ENCODE measurements at regions not wholly inside any gene's neighbourhood (a gene's known extent, or its start where the extent isn't known, plus 50 kb on each side); places are given as distances from the start of the nearest gene placed in this dataset.

DNA sequence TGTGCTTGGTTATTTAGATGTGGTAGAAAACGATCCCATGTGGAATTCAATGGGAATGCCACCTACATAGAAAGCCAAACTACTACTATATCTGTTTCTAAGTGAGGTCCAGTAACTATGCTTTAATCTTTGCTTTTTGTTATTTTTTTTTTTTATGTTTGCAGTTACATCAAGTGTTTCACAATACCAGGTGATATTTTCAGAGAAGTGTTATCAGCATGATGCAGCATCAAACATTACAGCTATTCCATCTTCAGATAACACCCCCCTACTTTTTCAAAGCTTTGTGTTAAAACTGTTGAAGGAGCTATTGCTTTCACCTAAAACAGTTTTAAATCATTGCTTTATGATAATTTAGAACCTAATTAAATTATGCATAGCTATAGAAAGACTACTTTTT, 163.8 kb upstream of the SLC16A7 start:
- H3K4me3 Mint-ChIP-seq (ENCODE audit: unreplicated experiment) = no peak overlapping the region
- H3K9me3 Mint-ChIP-seq (ENCODE audit: unreplicated experiment) = peaks cover 8% of the 10 kb centered on the region
- H3K36me3 Mint-ChIP-seq (ENCODE audit: insufficient read depth, unreplicated experiment) = no peaks in the 10 kb centered on the region
- H3K4me1 Mint-ChIP-seq (ENCODE audit: low read depth, unreplicated experiment) = no peaks in the 10 kb centered on the region
- H3K27ac Mint-ChIP-seq (ENCODE audit: unreplicated experiment) = no peak overlapping the region
- Histone ChIP-seq H3K4me3 (ENCODE audit: low read depth, low read length) (no peak overlapping the region), H3K36me3 (ENCODE audit: control insufficient read depth, insufficient read depth, low read length) (no peaks in the 10 kb centered on the region), H3K27me3 (replicated peaks; ENCODE audit: control insufficient read depth, insufficient read depth, low read length) (no peaks in the 10 kb centered on the region), H3K9me3 (no peaks in the 10 kb centered on the region), H3K4me1 (0 out of 2 replicates have a peak, but pooled peaks cover 11% of the 10 kb centered on the region)
- TF ChIP-seq, protein P1, sequence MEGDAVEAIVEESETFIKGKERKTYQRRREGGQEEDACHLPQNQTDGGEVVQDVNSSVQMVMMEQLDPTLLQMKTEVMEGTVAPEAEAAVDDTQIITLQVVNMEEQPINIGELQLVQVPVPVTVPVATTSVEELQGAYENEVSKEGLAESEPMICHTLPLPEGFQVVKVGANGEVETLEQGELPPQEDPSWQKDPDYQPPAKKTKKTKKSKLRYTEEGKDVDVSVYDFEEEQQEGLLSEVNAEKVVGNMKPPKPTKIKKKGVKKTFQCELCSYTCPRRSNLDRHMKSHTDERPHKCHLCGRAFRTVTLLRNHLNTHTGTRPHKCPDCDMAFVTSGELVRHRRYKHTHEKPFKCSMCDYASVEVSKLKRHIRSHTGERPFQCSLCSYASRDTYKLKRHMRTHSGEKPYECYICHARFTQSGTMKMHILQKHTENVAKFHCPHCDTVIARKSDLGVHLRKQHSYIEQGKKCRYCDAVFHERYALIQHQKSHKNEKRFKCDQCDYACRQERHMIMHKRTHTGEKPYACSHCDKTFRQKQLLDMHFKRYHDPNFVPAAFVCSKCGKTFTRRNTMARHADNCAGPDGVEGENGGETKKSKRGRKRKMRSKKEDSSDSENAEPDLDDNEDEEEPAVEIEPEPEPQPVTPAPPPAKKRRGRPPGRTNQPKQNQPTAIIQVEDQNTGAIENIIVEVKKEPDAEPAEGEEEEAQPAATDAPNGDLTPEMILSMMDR (IDR thresholded peaks at IDR 0.05; ENCODE audit: insufficient read depth in 1 of 2, low read depth in 1 of 2, low read length in 1 of 2, severe bottlenecking in 1 of 2, unreplicated experiment in 1 of 2) = no peak
- ChIA-PET CTCF (no interaction called here), POLR2A (no interaction called here)
- H3K27me3 Mint-ChIP-seq (ENCODE audit: insufficient read depth, unreplicated experiment) = no peaks in the 10 kb centered on the region
- intact Hi-C loops (cut with micrococcal nuclease; ENCODE audit: unreplicated experiment) = loop anchor here (1.0 to 5.0 kb wide), 2 partner anchors 14 to 165 kb away; partner anchors contain the start of gene SLC16A7
- no peak for DNase-seq
- BruUV-seq (replicated peaks) = no TSS peak

DNA sequence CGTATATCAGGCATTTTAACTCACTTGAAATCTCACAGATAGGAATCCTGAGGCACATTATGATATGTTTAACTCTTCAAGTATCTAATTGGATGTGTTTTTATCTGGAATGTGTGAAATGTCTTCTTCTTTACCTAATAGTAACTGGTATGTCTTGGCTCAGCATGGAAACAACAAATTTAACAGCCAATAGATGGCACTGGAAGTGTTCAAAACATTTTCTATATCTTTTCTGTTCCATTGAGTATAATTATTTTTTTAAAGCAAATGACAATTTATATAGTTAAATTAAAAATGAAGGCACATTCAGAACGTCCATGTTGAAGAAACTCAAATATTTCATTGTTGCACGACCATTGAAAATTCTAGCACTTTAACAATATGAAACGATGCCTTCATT, 164.6 kb upstream of the SLC16A7 start:
- H3K36me3 Mint-ChIP-seq (ENCODE audit: insufficient read depth, unreplicated experiment) = no peaks in the 10 kb centered on the region
- Histone ChIP-seq H3K9me3 (no peaks in the 10 kb centered on the region), H3K4me1 (0 out of 2 replicates have a peak, but pooled peaks cover 11% of the 10 kb centered on the region), H3K4me3 (ENCODE audit: low read depth, low read length) (no peak overlapping the region), H3K27me3 (replicated peaks; ENCODE audit: control insufficient read depth, insufficient read depth, low read length) (no peaks in the 10 kb centered on the region), H3K36me3 (ENCODE audit: control insufficient read depth, insufficient read depth, low read length) (no peaks in the 10 kb centered on the region)
- BruUV-seq (replicated peaks) = no TSS peak
- no peak overlapping the region for H3K4me3 Mint-ChIP-seq (ENCODE audit: unreplicated experiment)
- TF ChIP-seq, protein P1 (IDR thresholded peaks at IDR 0.05; ENCODE audit: insufficient read depth in 1 of 2, low read depth in 1 of 2, low read length in 1 of 2, severe bottlenecking in 1 of 2, unreplicated experiment in 1 of 2) = no peak
- no peaks in the 10 kb centered on the region for H3K27me3 Mint-ChIP-seq (ENCODE audit: insufficient read depth, unreplicated experiment)
- DNase-seq = no peak
- intact Hi-C loops (cut with micrococcal nuclease; ENCODE audit: unreplicated experiment) = loop anchor here (1.0 to 5.0 kb wide), 3 partner anchors 166 to 377 kb away; partner anchors contain the start of gene SLC16A7
- H3K27ac Mint-ChIP-seq (ENCODE audit: unreplicated experiment) = no peak overlapping the region
- peaks cover under 1% of the 10 kb centered on the region for H3K9me3 Mint-ChIP-seq (ENCODE audit: unreplicated experiment)
- H3K4me1 Mint-ChIP-seq (ENCODE audit: low read depth, unreplicated experiment) = no peaks in the 10 kb centered on the region
- POLR2A ChIA-PET = no interaction called here
- CTCF ChIA-PET = no interaction called here

DNA sequence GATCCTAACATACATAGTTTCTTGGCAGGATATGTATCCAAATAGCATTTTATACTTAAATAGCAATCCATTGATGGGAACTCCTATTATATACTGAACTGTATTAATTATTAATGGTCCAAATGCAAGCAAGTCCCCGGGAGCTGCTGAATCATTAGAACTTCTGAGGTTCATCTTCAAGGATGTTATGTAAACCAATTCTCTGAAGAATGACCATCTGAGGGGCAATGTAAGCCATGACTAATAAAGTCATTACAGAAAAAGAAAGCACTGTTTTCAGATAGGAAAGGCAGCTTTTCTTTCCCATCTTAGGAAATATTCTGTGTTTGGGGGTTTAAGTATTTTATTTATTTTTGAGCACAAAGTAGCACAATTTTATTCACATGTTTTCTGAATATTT, 166.1 kb upstream of the SLC16A7 start:
- Histone ChIP-seq H3K36me3 (ENCODE audit: control insufficient read depth, insufficient read depth, low read length) (no peaks in the 10 kb centered on the region), H3K9me3 (no peaks in the 10 kb centered on the region), H3K4me1 (0 out of 2 replicates have a peak, but pooled peaks cover 11% of the 10 kb centered on the region), H3K4me3 (ENCODE audit: low read depth, low read length) (no peak overlapping the region), H3K27me3 (replicated peaks; ENCODE audit: control insufficient read depth, insufficient read depth, low read length) (no peaks in the 10 kb centered on the region)
- H3K4me1 Mint-ChIP-seq (ENCODE audit: low read depth, unreplicated experiment) = no peaks in the 10 kb centered on the region
- H3K36me3 Mint-ChIP-seq (ENCODE audit: insufficient read depth, unreplicated experiment) = no peaks in the 10 kb centered on the region
- no peaks in the 10 kb centered on the region for H3K27me3 Mint-ChIP-seq (ENCODE audit: insufficient read depth, unreplicated experiment)
- CTCF ChIA-PET = interaction anchor here (0.5 kb wide), 1 partner anchor 51 kb away, joined by 3 read pairs; no protein-coding TSS in a partner anchor
- H3K4me3 Mint-ChIP-seq (ENCODE audit: unreplicated experiment) = no peak overlapping the region
- DNase-seq = no peak
- no peak overlapping the region for H3K27ac Mint-ChIP-seq (ENCODE audit: unreplicated experiment)
- H3K9me3 Mint-ChIP-seq (ENCODE audit: unreplicated experiment) = no peaks in the 10 kb centered on the region
- intact Hi-C loops (cut with micrococcal nuclease; ENCODE audit: unreplicated experiment) = loop anchor here (5.0 kb wide), 1 partner anchor 168 kb away; the partner anchor contains the start of gene SLC16A7
- POLR2A ChIA-PET = no interaction called here
- BruUV-seq (replicated peaks) = no TSS peak
- TF ChIP-seq, protein P1 (IDR thresholded peaks at IDR 0.05; ENCODE audit: insufficient read depth in 1 of 2, low read depth in 1 of 2, low read length in 1 of 2, severe bottlenecking in 1 of 2, unreplicated experiment in 1 of 2) = no peak

All from Caco-2 (cell line).